Neural cell (in vitro differentiated cells): ENCODE measurements at regions not wholly inside any gene's neighbourhood (a gene's known extent, or its start where the extent isn't known, plus 50 kb on each side); places are given as distances from the start of the nearest gene placed in this dataset.

Source experiments
- H2AFZ ChIP-seq: fragments of 200-600, 300-800 bp; sonication (generic), shearing (Covaris generic); 2 replicates; pipeline ENCODE4 v1.6.0; 2014; ENCODE audit warnings: low read depth, mild to moderate bottlenecking, antibody characterized with exemption, low read length, moderate library complexity
- H3F3A ChIP-seq: fragments of 200-600 bp; shearing (Covaris generic); 2 replicates; pipeline ENCODE4 v1.6.1; 2016; ENCODE audit warnings: mild to moderate bottlenecking, moderate library complexity, mixed read lengths, antibody characterized with exemption, low read length; ENCODE audit not compliant: insufficient read depth, poor library complexity, severe bottlenecking
- H3K27ac ChIP-seq: fragments of 200-600, 300-800 bp; sonication (generic), shearing (Covaris generic); 2 replicates; pipeline ENCODE4 v1.5.1; 2014; ENCODE audit warnings: mild to moderate bottlenecking, low read length, moderate library complexity
- H3K27me3 ChIP-seq: fragments of 300-800, 200-600 bp; sonication (generic), shearing (Covaris generic); 2 replicates; pipeline ENCODE4 v1.6.0; 2014; ENCODE audit warnings: mild to moderate bottlenecking, low read depth, low read length, moderate library complexity; ENCODE audit not compliant: insufficient read depth
- H3K36me3 ChIP-seq: fragments of 300-800, 200-600 bp; sonication (generic), shearing (Covaris generic); 2 replicates; pipeline ENCODE4 v1.5.1; 2014; ENCODE audit warnings: mild to moderate bottlenecking, antibody characterized with exemption, low read length, moderate library complexity; ENCODE audit not compliant: insufficient read depth
- H3K4me2 ChIP-seq: fragments of 300-800, 200-600 bp; sonication (generic), shearing (Covaris generic); 2 replicates; pipeline ENCODE4 v1.6.0; 2014; ENCODE audit warnings: mild to moderate bottlenecking, low read length
- H3K4me3 ChIP-seq: fragments of 300-800, 200-600 bp; sonication (generic), shearing (Covaris generic); 2 replicates; pipeline ENCODE4 v1.5.1; 2014; ENCODE audit warnings: mild to moderate bottlenecking, low read length, moderate library complexity
- H3K79me2 ChIP-seq: fragments of 200-600 bp; shearing (Covaris generic); replicated peaks from 2 replicates; pipeline ENCODE4 v1.6.0; 2014; ENCODE audit warnings: mild to moderate bottlenecking, low read length, moderate library complexity; ENCODE audit not compliant: insufficient read depth
- H3K9ac ChIP-seq: fragments of 300-800, 200-600 bp; sonication (generic), shearing (Covaris generic); 2 replicates; pipeline ENCODE4 v1.6.1; 2016; ENCODE audit warnings: mild to moderate bottlenecking, low read length, mixed read lengths
- H3K9me2 ChIP-seq: fragments of 200-600 bp; shearing (Covaris generic); 2 replicates; pipeline ENCODE4 v1.6.1; 2016; ENCODE audit warnings: mild to moderate bottlenecking, low read length, mixed read lengths; ENCODE audit not compliant: insufficient read depth
- H3K9me3 ChIP-seq: fragments of 200-600, 300-800 bp; sonication (generic), shearing (Covaris generic); 2 replicates; pipeline ENCODE4 v1.6.1; 2016; ENCODE audit warnings: mild to moderate bottlenecking, mixed run types, low read length, moderate library complexity, mixed read lengths
- H4K20me1 ChIP-seq: fragments of 200-600 bp; shearing (Covaris generic); 2 replicates; pipeline ENCODE4 v1.6.1; 2016; ENCODE audit warnings: mild to moderate bottlenecking, mixed run types; ENCODE audit not compliant: insufficient read depth
- CTCF ChIP-seq: fragments of 450-650 bp; IDR thresholded peaks from 2 replicates; pipeline ENCODE4 v1.5.1; 2014; ENCODE audit warnings: antibody characterized with exemption, mild to moderate bottlenecking, moderate library complexity; ENCODE audit not compliant: poor library complexity, severe bottlenecking
- EP300 ChIP-seq: fragments of 450-650 bp; conservative IDR thresholded peaks from 2 replicates; pipeline ENCODE4 v1.6.1; 2014; ENCODE audit warnings: antibody characterized with exemption, mild to moderate bottlenecking, moderate library complexity; ENCODE audit not compliant: poor library complexity, severe bottlenecking
- EZH2 ChIP-seq: fragments of 200-600, 300-800 bp; shearing (Covaris generic), sonication (generic); IDR thresholded peaks from 2 replicates; pipeline ENCODE4 v1.6.1; 2014; ENCODE audit warnings: antibody characterized with exemption, low read length, borderline replicate concordance, mild to moderate bottlenecking; ENCODE audit not compliant: insufficient read depth, poor library complexity, severe bottlenecking
- MXI1 ChIP-seq: fragments of 450-650 bp; conservative IDR thresholded peaks from 2 replicates; pipeline ENCODE4 v1.6.1; 2014; ENCODE audit warnings: antibody characterized with exemption, mild to moderate bottlenecking; ENCODE audit not compliant: poor library complexity, severe bottlenecking
- POLR2AphosphoS5 ChIP-seq: IDR thresholded peaks from 2 replicates; pipeline ENCODE4 v1.6.1; 2012
- RAD21 ChIP-seq: fragments of 450-650 bp; conservative IDR thresholded peaks from 2 replicates; pipeline ENCODE4 v1.6.1; 2014; ENCODE audit warnings: antibody characterized with exemption, mild to moderate bottlenecking, moderate library complexity
- REST ChIP-seq: IDR thresholded peaks from 2 replicates; pipeline ENCODE4 v1.6.1; 2012; ENCODE audit warnings: borderline replicate concordance
- SMC3 ChIP-seq: fragments of 450-650 bp; conservative IDR thresholded peaks from 2 replicates; pipeline ENCODE4 v1.6.1; 2014; ENCODE audit warnings: antibody characterized with exemption, mild to moderate bottlenecking, moderate library complexity; ENCODE audit not compliant: poor library complexity
- TAF1 ChIP-seq: IDR thresholded peaks from 2 replicates; pipeline ENCODE4 v1.6.1; 2012; ENCODE audit warnings: low read depth

- no peaks in the 10 kb centered on the region for H3K79me2 ChIP-seq
- H3K9me3 ChIP-seq: no peaks in the 10 kb centered on the region
- no peaks in the 10 kb centered on the region for H3K36me3 ChIP-seq
- H3K4me2 ChIP-seq: no peak overlapping the region
- no peaks in the 10 kb centered on the region for H3F3A ChIP-seq
- no peak overlapping the region for H3K9ac ChIP-seq
- no peak overlapping the region for H3K4me3 ChIP-seq
- no peaks in the 10 kb centered on the region for H4K20me1 ChIP-seq
- no peak overlapping the region for H3K27ac ChIP-seq
- H3K27me3 ChIP-seq: no peaks in the 10 kb centered on the region
- no peak overlapping the region for H2AFZ ChIP-seq
- TF ChIP-seq TAF1 (no peak), RAD21 (no peak), POLR2AphosphoS5 (no peak)
- H3K9me2 ChIP-seq: no peaks in the 10 kb centered on the region
These were observed 225.1 kb upstream of the KLHL29 start for GRCh38 chr2:23159746-23160405.

- Histone ChIP-seq H3K4me3 (no peak overlapping the region), H3K9me3 (no peaks in the 10 kb centered on the region), H2AFZ (no peak overlapping the region), H3K4me2 (no peak overlapping the region), H3K27ac (no peak overlapping the region), H3F3A (no peaks in the 10 kb centered on the region), H3K9me2 (no peaks in the 10 kb centered on the region), H3K27me3 (no peaks in the 10 kb centered on the region), H3K9ac (no peak overlapping the region), H3K36me3 (no peaks in the 10 kb centered on the region), H3K79me2 (no peaks in the 10 kb centered on the region), H4K20me1 (no peaks in the 10 kb centered on the region)
- TF ChIP-seq EP300: no peak
- TF ChIP-seq EZH2: no peak
- no peak for TF ChIP-seq SMC3
- no peak for TF ChIP-seq MXI1
- no peak for TF ChIP-seq POLR2AphosphoS5
- no peak for TF ChIP-seq CTCF
- TF ChIP-seq RAD21: no peak
- no peak for TF ChIP-seq TAF1
- TF ChIP-seq REST: no peak
These were observed 220.8 kb upstream of the KLHL29 start for GRCh38 chr2:23164173-23164572.
